H1 (cell line): ENCODE measurements at regions not wholly inside any gene's neighbourhood (a gene's known extent, or its start where the extent isn't known, plus 50 kb on each side); places are given as distances from the start of the nearest gene placed in this dataset.

Experiments used
- CTCF ChIA-PET: fragments of 300-600 bp; sonication (Branson Sonifier 250); formaldehyde crosslinking; loops from one replicate; lab custom pipeline; 2021; ENCODE audit not compliant: partially characterized antibody; lab: Charles Lee
- POLR2A ChIA-PET: fragments of 300-600 bp; sonication (Branson Sonifier 250); formaldehyde crosslinking; loops from one replicate; lab custom pipeline; 2021; ENCODE audit warnings: inconsistent platforms; ENCODE audit not compliant: partially characterized antibody; lab: Charles Lee
- DNase-seq, 2 experiments: peaks; one replicate each; pipeline versions ENCODE4 v3.0.0 to v3.0.0-alpha.2; 2010 to 2022; ENCODE audit warnings: low spot score in 2 of 2, low read depth in 1 of 2, mixed read lengths in 1 of 2
- FAIRE-seq: peaks from 2 replicates; lab custom pipeline; 2011; peaks lifted over from hg19 to GRCh38; lab: Jason Lieb, UNC
- H2AFZ ChIP-seq: 2 replicates; pipeline ENCODE4 v1.8.1; 2012; ENCODE audit warnings: low read length, inconsistent platforms
- H2AK5ac ChIP-seq: 2 replicates; pipeline ENCODE4 v1.6.1; 2013; ENCODE audit warnings: low read depth, low read length
- H2BK120ac ChIP-seq: replicated peaks from 2 replicates; pipeline ENCODE3; 2013; ENCODE audit warnings: low read depth, low read length, inconsistent platforms
- H2BK12ac ChIP-seq: 2 replicates; pipeline ENCODE4 v1.6.1; 2013; ENCODE audit warnings: low read depth, low read length
- H2BK15ac ChIP-seq: 2 replicates; pipeline ENCODE4 v1.6.1; 2013; ENCODE audit warnings: low read length
- H2BK20ac ChIP-seq: 2 replicates; pipeline ENCODE4 v1.6.1; 2013; ENCODE audit warnings: low read length
- H2BK5ac ChIP-seq: 2 replicates; pipeline ENCODE4 v1.6.1; 2013; ENCODE audit warnings: low read depth, low read length
- H3K14ac ChIP-seq: 2 replicates; pipeline ENCODE4 v1.6.1; 2013; ENCODE audit warnings: inconsistent platforms; ENCODE audit not compliant: insufficient read length
- H3K18ac ChIP-seq: 2 replicates; pipeline ENCODE4 v1.6.1; 2013; ENCODE audit warnings: low read length; ENCODE audit errors: extremely low read depth
- H3K23ac ChIP-seq: 2 replicates; pipeline ENCODE4 v1.6.1; 2013; ENCODE audit warnings: inconsistent platforms; ENCODE audit not compliant: insufficient read length
- H3K23me2 ChIP-seq: 2 replicates; pipeline ENCODE4 v1.6.1; 2013; ENCODE audit warnings: low read depth, low read length
- H3K27ac ChIP-seq: 2 replicates; pipeline ENCODE4 v1.6.1; 2011; ENCODE audit warnings: low read depth, low read length, inconsistent platforms
- H3K27me3 ChIP-seq, 4 experiments: replicated peaks in 1 of 4; 1 replicate in 1 of 4; 2 replicates in 3 of 4; pipeline versions ENCODE4 v1.6.1 to v1.8.1; 2011 to 2013; ENCODE audit warnings: low read length in 3 of 4, mild to moderate bottlenecking in 3 of 4, inconsistent platforms in 2 of 4, mixed read lengths in 2 of 4, moderate library complexity in 1 of 4; ENCODE audit not compliant: control insufficient read depth in 3 of 4, insufficient read depth in 3 of 4; ENCODE audit errors: extremely low read depth in 1 of 4
- H3K36me3 ChIP-seq, 4 experiments: 2 replicates each; pipeline versions ENCODE4 v1.6.1 to v1.8.1; 2011 to 2013; ENCODE audit warnings: mild to moderate bottlenecking in 4 of 4, low read length in 3 of 4, moderate library complexity in 2 of 4, control low read depth in 1 of 4, inconsistent platforms in 1 of 4; ENCODE audit not compliant: insufficient read depth in 4 of 4, control insufficient read depth in 2 of 4
- H3K4ac ChIP-seq: replicated peaks from 2 replicates; pipeline ENCODE3; 2013; ENCODE audit warnings: low read length, low read depth, mixed read lengths, inconsistent platforms; ENCODE audit not compliant: insufficient read length
- H3K4me1 ChIP-seq, 4 experiments: replicated peaks in 1 of 4; 1 replicate in 1 of 4; 2 replicates in 3 of 4; pipeline versions ENCODE4 v1.6.1 to v1.8.1; 2011 to 2013; ENCODE audit warnings: low read length in 3 of 4, inconsistent platforms in 2 of 4, mixed read lengths in 1 of 4; ENCODE audit not compliant: insufficient read depth in 4 of 4, control insufficient read depth in 3 of 4
- H3K4me2 ChIP-seq, 2 experiments: 2 replicates each; pipeline versions ENCODE4 v1.6.1 to v1.8.1; 2011 to 2013; ENCODE audit warnings: low read depth in 2 of 2, low read length in 2 of 2, control low read depth in 1 of 2, inconsistent platforms in 1 of 2, mild to moderate bottlenecking in 1 of 2; ENCODE audit not compliant: insufficient read depth in 1 of 2
- H3K4me3 ChIP-seq, 4 experiments: fragments of 200-600, 300-600 bp in 1 of 4; sonication (generic), shearing (Covaris generic), sonication (Bioruptor Twin) in 1 of 4; 2 replicates each; pipeline versions ENCODE4 v1.5.1 to v1.8.1; 2011 to 2016; ENCODE audit warnings: low read length in 4 of 4, low read depth in 3 of 4, control low read depth in 2 of 4, inconsistent platforms in 2 of 4, mild to moderate bottlenecking in 2 of 4, mixed read lengths in 1 of 4, moderate library complexity in 1 of 4; ENCODE audit not compliant: insufficient read depth in 2 of 4; ENCODE audit errors: extremely low read depth in 1 of 4
- H3K56ac ChIP-seq: replicated peaks from 2 replicates; pipeline ENCODE3; 2013; ENCODE audit warnings: low read depth, mild to moderate bottlenecking, mixed read lengths, low read length, inconsistent platforms; ENCODE audit not compliant: insufficient read length
- H3K79me1 ChIP-seq: 2 replicates; pipeline ENCODE4 v1.6.1; 2013; ENCODE audit warnings: low read depth, low read length, control low read depth
- H3K79me2 ChIP-seq, 2 experiments: 2 replicates each; pipeline versions ENCODE4 v1.6.1 to v1.8.1; 2012 to 2013; ENCODE audit warnings: low read length in 2 of 2, mild to moderate bottlenecking in 2 of 2, inconsistent platforms in 1 of 2; ENCODE audit not compliant: insufficient read depth in 2 of 2, control insufficient read depth in 1 of 2
- H3K9ac ChIP-seq, 4 experiments: replicated peaks in 1 of 4; 1 replicate in 1 of 4; 2 replicates in 3 of 4; pipeline versions ENCODE4 v1.6.1 to v1.8.1; 2011 to 2013; ENCODE audit warnings: low read depth in 3 of 4, low read length in 3 of 4, control low read depth in 2 of 4, mild to moderate bottlenecking in 2 of 4, moderate library complexity in 2 of 4, inconsistent platforms in 1 of 4; ENCODE audit errors: extremely low read depth in 1 of 4
- H3K9me3 ChIP-seq, 2 experiments: 2 replicates each; pipeline versions ENCODE4 v1.6.1 to v1.8.1; 2012 to 2013; ENCODE audit warnings: mild to moderate bottlenecking in 2 of 2, moderate library complexity in 2 of 2, control low read depth in 1 of 2, inconsistent platforms in 1 of 2, low read depth in 1 of 2, low read length in 1 of 2, mixed read lengths in 1 of 2; ENCODE audit not compliant: insufficient read depth in 2 of 2
- H4K20me1 ChIP-seq, 2 experiments: replicated peaks in 1 of 2; 2 replicates each; pipeline versions ENCODE3 to v1.8.1; 2011 to 2013; ENCODE audit warnings: inconsistent platforms in 2 of 2, low read length in 2 of 2, mild to moderate bottlenecking in 1 of 2; ENCODE audit not compliant: insufficient read depth in 2 of 2, control insufficient read depth in 1 of 2
- H4K5ac ChIP-seq: 2 replicates; pipeline ENCODE4 v1.6.1; 2013; ENCODE audit warnings: low read length, low read depth, mixed read lengths, inconsistent platforms; ENCODE audit not compliant: insufficient read length
- H4K8ac ChIP-seq: 2 replicates; pipeline ENCODE4 v1.8.0; 2013; ENCODE audit warnings: mild to moderate bottlenecking, moderate library complexity, low read length, inconsistent platforms; ENCODE audit not compliant: insufficient read depth; ENCODE audit errors: extremely low read depth
- H4K91ac ChIP-seq: replicated peaks from 2 replicates; pipeline ENCODE3; 2013; ENCODE audit warnings: low read length, mixed read lengths, inconsistent platforms; ENCODE audit not compliant: insufficient read length
- ATF3 ChIP-seq: IDR thresholded peaks from 2 replicates; pipeline ENCODE4 v1.6.1; 2011; ENCODE audit warnings: low read depth, mild to moderate bottlenecking, low read length; ENCODE audit not compliant: insufficient read depth
- CBX8 ChIP-seq: fragments of 300-800, 300-1000 bp; sonication (generic); IDR thresholded peaks from 2 replicates; pipeline ENCODE4 v1.7.1; 2016; ENCODE audit warnings: low read depth, low read length, borderline replicate concordance
- CHD1 ChIP-seq: IDR thresholded peaks from 2 replicates; pipeline ENCODE4 v1.6.1; 2012; ENCODE audit warnings: low read depth, low read length, improper control_type of control experiment
- FOSL1 ChIP-seq: IDR thresholded peaks from 2 replicates; pipeline ENCODE4 v1.6.1; 2011; ENCODE audit warnings: mild to moderate bottlenecking, low read depth, low read length, moderate library complexity; ENCODE audit not compliant: insufficient read depth
- HDAC2 ChIP-seq, 2 experiments: fragments of 300-600 bp in 1 of 2; sonication (generic) in 1 of 2; IDR thresholded peaks; 2 replicates each; pipeline ENCODE4 v1.6.1; 2011 to 2012; ENCODE audit warnings: low read depth in 2 of 2, low read length in 2 of 2, mild to moderate bottlenecking in 2 of 2, moderate library complexity in 2 of 2, borderline replicate concordance in 1 of 2, inconsistent platforms in 1 of 2
- HDAC6 ChIP-seq: IDR thresholded peaks from one replicate; pipeline ENCODE4 v1.7.1; 2012; ENCODE audit warnings: low read depth, mild to moderate bottlenecking, inconsistent platforms, low read length, moderate library complexity
- KDM4A ChIP-seq: IDR thresholded peaks from one replicate; pipeline ENCODE4 v1.7.1; 2012; ENCODE audit warnings: low read depth, mild to moderate bottlenecking, moderate library complexity, low read length, inconsistent platforms; ENCODE audit not compliant: severe bottlenecking
- MAFK ChIP-seq: IDR thresholded peaks from 2 replicates; pipeline ENCODE4 v1.6.1; 2012; ENCODE audit warnings: low read depth, mild to moderate bottlenecking, improper control_type of control experiment, low read length
- POU5F1 ChIP-seq: IDR thresholded peaks from 2 replicates; pipeline ENCODE4 v1.6.1; 2011; ENCODE audit warnings: low read depth, mild to moderate bottlenecking, low read length, moderate library complexity
- RBBP5 ChIP-seq: IDR thresholded peaks from 2 replicates; pipeline ENCODE4 v1.7.1; 2012; ENCODE audit warnings: low read depth, mild to moderate bottlenecking, inconsistent platforms, low read length, moderate library complexity, borderline replicate concordance
- RFX5 ChIP-seq: IDR thresholded peaks from 2 replicates; pipeline ENCODE4 v1.6.1; 2011; ENCODE audit warnings: low read depth, low read length, improper control_type of control experiment, borderline replicate concordance
- SAP30 ChIP-seq: fragments of 300-600 bp; sonication (generic); IDR thresholded peaks from 2 replicates; pipeline ENCODE4 v1.7.1; 2012; ENCODE audit warnings: low read length, moderate library complexity, mild to moderate bottlenecking, inconsistent platforms; ENCODE audit not compliant: insufficient read depth, insufficient replicate concordance
- SIRT6 ChIP-seq: IDR thresholded peaks from one replicate; pipeline ENCODE4 v1.7.1; 2012; ENCODE audit warnings: low read length, inconsistent platforms
- SRF ChIP-seq: IDR thresholded peaks from 2 replicates; pipeline ENCODE4 v1.6.1; 2011; ENCODE audit warnings: mild to moderate bottlenecking, low read depth, low read length, moderate library complexity
- WGBS, 2 experiments: shearing (Covaris generic) in 1 of 2; methylation state at CpG; one replicate each; pipeline versions ENCODE4 v1.1.6 to v1.1.7; 2013 to 2015; ENCODE audit warnings: low lambda C conversion rate in 2 of 2, mixed read lengths in 2 of 2, inconsistent platforms in 1 of 2, low coverage in 1 of 2, missing lambda C conversion rate in 1 of 2; ENCODE audit not compliant: insufficient replicate concordance in 2 of 2, insufficient coverage in 1 of 2, insufficient read length in 1 of 2; ENCODE audit errors: extremely low coverage in 1 of 2, missing lambda C conversion rate in 1 of 2; 5-methylcytosine and 5-hydroxymethylcytosine counted together

GRCh38 chr1:82507011-82507410 is 706.3 kb downstream of the ADGRL2 start:
- no peak overlapping the region for H3K23ac ChIP-seq
- no peak overlapping the region for H4K5ac ChIP-seq
- no peak overlapping the region for H3K27ac ChIP-seq
- no peak overlapping the region for H2AFZ ChIP-seq
- no peaks in the 10 kb centered on the region for H3K36me3 ChIP-seq
- no peak overlapping the region for H2BK15ac ChIP-seq
- H3K14ac ChIP-seq: no peak overlapping the region
- FAIRE-seq (no peak), DNase-seq (no peak)
- CTCF ChIA-PET: no interaction called here
- H4K91ac ChIP-seq: no peak overlapping the region
- no peak overlapping the region for H2AK5ac ChIP-seq
- H2BK20ac ChIP-seq: no peak overlapping the region
- peaks cover 0 to 3% (median 0%) of the 10 kb centered on the region in 4 experiments; a peak in 1 of 7 replicates for H3K4me1 ChIP-seq
- no peak overlapping the region for H3K4me2 ChIP-seq
- H3K4me3 ChIP-seq: no peak overlapping the region
- 79% methylated on average over 1 of the region's 1 CpG; no CpG with 5 or more reads in 1 of the 2 experiments for WGBS, 2 experiments
- no peak overlapping the region for H2BK5ac ChIP-seq
- no peak overlapping the region for H3K9ac ChIP-seq
- no peak overlapping the region for H3K18ac ChIP-seq
- H3K79me2 ChIP-seq: no peaks in the 10 kb centered on the region
- H3K56ac ChIP-seq: no peak overlapping the region
- H3K79me1 ChIP-seq: no peaks in the 10 kb centered on the region
- no peaks in the 10 kb centered on the region for H3K23me2 ChIP-seq
- no peak overlapping the region for H2BK12ac ChIP-seq
- H3K27me3 ChIP-seq: no peaks in the 10 kb centered on the region
- H2BK120ac ChIP-seq: no peak overlapping the region
- POLR2A ChIA-PET: no interaction called here
- no peak overlapping the region for H3K4ac ChIP-seq
- H3K9me3 ChIP-seq: no peaks in the 10 kb centered on the region
- no peak overlapping the region for H4K8ac ChIP-seq
- H4K20me1 ChIP-seq: no peaks in the 10 kb centered on the region
- TF ChIP-seq CHD1: no peak
- no peak for TF ChIP-seq MAFK
- TF ChIP-seq RBBP5: no peak
- no peak for TF ChIP-seq HDAC6
- TF ChIP-seq RFX5: no peak
- TF ChIP-seq FOSL1: no peak
- TF ChIP-seq SRF: no peak
- TF ChIP-seq POU5F1: no peak
- no peak for TF ChIP-seq KDM4A
- TF ChIP-seq SIRT6: no peak
- no peak for TF ChIP-seq CBX8
- TF ChIP-seq HDAC2 (IDR thresholded peaks at IDR 0.05; ENCODE audit: borderline replicate concordance in 1 of 2, low read depth in 2 of 2, low read length in 2 of 2): no peak
- TF ChIP-seq SAP30: no peak
- no peak for TF ChIP-seq ATF3
